UCSD-AML1 (cell line): ENCODE measurements at regions not wholly inside any gene's neighbourhood (a gene's known extent, or its start where the extent isn't known, plus 50 kb on each side); places are given as distances from the start of the nearest gene placed in this dataset.
"Not testable (repeated sequence)": the region's sequence is repeated elsewhere in the genome, so short reads cannot be mapped to it uniquely, and the experiment has no call there.

Experiments
- DNase-seq: peaks from one replicate; lab custom pipeline; 2025; ENCODE audit not compliant: unreplicated experiment; lab: John Stamatoyannopoulos, UW

- DNase-seq: no peak
Observed at GRCh38 chr5:60546207-60546606, 153.8 kb downstream of the DEPDC1B start.

GRCh38 chr5:60545551-60545950 lies 154.4 kb downstream of the DEPDC1B start:
- DNase-seq: no peak

- no peak for DNase-seq
Observed at GRCh38 chr5:60544142-60544541, 155.8 kb downstream of the DEPDC1B start.

GRCh38 chr5:60541980-60542379 lies 158.0 kb downstream of the DEPDC1B start:
- no peak for DNase-seq

GRCh38 chr5:60540856-60541805 lies 158.8 kb downstream of the DEPDC1B start:
- DNase-seq: no peak

- DNase-seq: no peak
Observed at GRCh38 chr5:60538955-60539866, 160.8 kb downstream of the DEPDC1B start.

GRCh38 chr5:60538426-60538825 lies 161.5 kb downstream of the DEPDC1B start:
- DNase-seq: no peak

GRCh38 chr5:60535951-60536350 lies 164.0 kb downstream of the DEPDC1B start:
- no peak for DNase-seq

GRCh38 chr5:60535198-60535597 lies 164.8 kb downstream of the DEPDC1B start:
- no peak for DNase-seq

GRCh38 chr5:60533789-60534188 lies 166.2 kb downstream of the DEPDC1B start:
- no peak for DNase-seq

- DNase-seq: not testable (repeated sequence)
Observed at GRCh38 chr5:60532796-60533195, 167.2 kb downstream of the DEPDC1B start.

GRCh38 chr5:60530144-60530848 lies 169.7 kb downstream of the DEPDC1B start:
- not testable (repeated sequence) for DNase-seq

- no peak for DNase-seq
Observed at GRCh38 chr5:60529001-60529400, 171.0 kb downstream of the DEPDC1B start.

GRCh38 chr5:60527072-60527471 lies 172.9 kb downstream of the DEPDC1B start:
- DNase-seq: no peak

- no peak for DNase-seq
Observed at GRCh38 chr5:60526336-60526875, 173.6 kb downstream of the DEPDC1B start.

- DNase-seq: no peak
Observed at GRCh38 chr5:60522292-60522905, 177.6 kb downstream of the DEPDC1B start.

GRCh38 chr5:60521376-60522291 lies 178.3 kb downstream of the DEPDC1B start:
- no peak for DNase-seq

GRCh38 chr5:60520451-60521227 lies 179.3 kb downstream of the DEPDC1B start:
- DNase-seq: no peak

- no peak for DNase-seq
Observed at GRCh38 chr5:60519372-60519771, 180.6 kb downstream of the DEPDC1B start.
